ENCODE measurements at regions not wholly inside any gene's neighbourhood (a gene's known extent, or its start where the extent isn't known, plus 50 kb on each side); places are given as distances from the start of the nearest gene placed in this dataset.

GRCh38 chr2:145572238-145572637 lies 1052.3 kb upstream of the ZEB2 start:
- H3K4me3 ChIP-seq (ENCODE audit: low read depth, low read length), result no peak overlapping the region
- no peak for DNase-seq (ENCODE audit: low read depth)
- TF ChIP-seq, protein P1, sequence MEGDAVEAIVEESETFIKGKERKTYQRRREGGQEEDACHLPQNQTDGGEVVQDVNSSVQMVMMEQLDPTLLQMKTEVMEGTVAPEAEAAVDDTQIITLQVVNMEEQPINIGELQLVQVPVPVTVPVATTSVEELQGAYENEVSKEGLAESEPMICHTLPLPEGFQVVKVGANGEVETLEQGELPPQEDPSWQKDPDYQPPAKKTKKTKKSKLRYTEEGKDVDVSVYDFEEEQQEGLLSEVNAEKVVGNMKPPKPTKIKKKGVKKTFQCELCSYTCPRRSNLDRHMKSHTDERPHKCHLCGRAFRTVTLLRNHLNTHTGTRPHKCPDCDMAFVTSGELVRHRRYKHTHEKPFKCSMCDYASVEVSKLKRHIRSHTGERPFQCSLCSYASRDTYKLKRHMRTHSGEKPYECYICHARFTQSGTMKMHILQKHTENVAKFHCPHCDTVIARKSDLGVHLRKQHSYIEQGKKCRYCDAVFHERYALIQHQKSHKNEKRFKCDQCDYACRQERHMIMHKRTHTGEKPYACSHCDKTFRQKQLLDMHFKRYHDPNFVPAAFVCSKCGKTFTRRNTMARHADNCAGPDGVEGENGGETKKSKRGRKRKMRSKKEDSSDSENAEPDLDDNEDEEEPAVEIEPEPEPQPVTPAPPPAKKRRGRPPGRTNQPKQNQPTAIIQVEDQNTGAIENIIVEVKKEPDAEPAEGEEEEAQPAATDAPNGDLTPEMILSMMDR (IDR thresholded peaks at IDR 0.05; ENCODE audit: control insufficient read depth, extremely low read depth, insufficient read depth), result no peak

GRCh38 chr2:145569108-145569507 lies 1049.2 kb upstream of the ZEB2 start:
- TF ChIP-seq, protein P1 (IDR thresholded peaks at IDR 0.05; ENCODE audit: control insufficient read depth, extremely low read depth, insufficient read depth), result no peak
- H3K4me3 ChIP-seq (ENCODE audit: low read depth, low read length), result no peak overlapping the region
- no peak for DNase-seq (ENCODE audit: low read depth)

GRCh38 chr2:145563741-145564615 lies 1044.1 kb upstream of the ZEB2 start:
- TF ChIP-seq, protein P1 (IDR thresholded peaks at IDR 0.05; ENCODE audit: control insufficient read depth, extremely low read depth, insufficient read depth), result no peak
- DNase-seq (ENCODE audit: low read depth), result no peak
- H3K4me3 ChIP-seq (ENCODE audit: low read depth, low read length), result no peak overlapping the region

DNA sequence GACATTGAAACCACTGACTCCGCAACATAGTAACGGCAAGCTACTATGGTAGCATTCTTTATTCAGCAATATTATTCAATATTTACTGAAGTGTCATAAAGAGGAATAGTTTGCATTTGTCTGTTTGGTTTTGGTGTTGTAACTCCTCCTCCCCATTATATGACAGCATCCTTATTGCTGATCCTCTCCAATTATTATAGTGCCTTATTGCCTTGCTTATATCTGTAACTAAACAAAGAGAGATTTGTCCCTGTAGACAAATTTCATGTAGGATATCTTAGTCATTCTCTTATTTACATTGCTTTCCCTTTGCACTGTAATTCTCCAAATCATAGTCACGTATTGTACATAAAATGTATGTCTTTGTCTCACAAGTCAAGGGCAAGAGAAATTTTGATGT lies 1041.2 kb upstream of the ZEB2 start:
- H3K4me3 ChIP-seq (ENCODE audit: low read depth, low read length), result no peak overlapping the region
- TF ChIP-seq, protein P1 (IDR thresholded peaks at IDR 0.05; ENCODE audit: control insufficient read depth, extremely low read depth, insufficient read depth), result no peak
- no peak for DNase-seq (ENCODE audit: low read depth)

- no peak for DNase-seq (ENCODE audit: low read depth)
- no peak overlapping the region for H3K4me3 ChIP-seq (ENCODE audit: low read depth, low read length)
- TF ChIP-seq, protein P1 (IDR thresholded peaks at IDR 0.05; ENCODE audit: control insufficient read depth, extremely low read depth, insufficient read depth), result no peak
Measured at GRCh38 chr2:145558617-145559350, 1038.9 kb upstream of the ZEB2 start.

DNA sequence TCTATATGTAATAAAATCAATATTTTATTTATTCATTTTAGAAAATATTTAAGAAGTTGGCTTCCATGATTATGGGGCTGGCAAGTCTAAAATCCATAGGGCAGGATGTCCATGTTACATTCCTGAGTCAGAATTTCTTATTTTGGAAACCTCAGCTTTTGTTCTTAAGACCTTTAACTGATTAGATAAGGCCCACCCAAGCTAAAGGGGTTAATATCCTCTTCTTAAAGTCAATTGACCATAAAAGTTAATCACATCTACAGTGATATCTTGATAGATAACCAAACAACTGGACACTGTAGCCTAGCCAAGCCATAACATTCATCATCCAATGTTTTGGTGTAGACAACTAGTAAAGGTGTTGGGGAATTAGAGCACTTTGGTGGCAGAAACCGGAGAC lies 1035.4 kb upstream of the ZEB2 start:
- no peak overlapping the region for H3K4me3 ChIP-seq (ENCODE audit: low read depth, low read length)
- TF ChIP-seq, protein P1 (IDR thresholded peaks at IDR 0.05; ENCODE audit: control insufficient read depth, extremely low read depth, insufficient read depth), result no peak
- DNase-seq (ENCODE audit: low read depth), result no peak
